GM12878 (cell line): ENCODE measurements at regions not wholly inside any gene's neighbourhood (a gene's known extent, or its start where the extent isn't known, plus 50 kb on each side); places are given as distances from the start of the nearest gene placed in this dataset.

Experiments
- ATAC-seq: fragments of 200-7000 bp; cut with Tn5 transposase; 3 replicates; pipeline ENCODE4 v1.9.1; 2020; ENCODE audit warnings: mild to moderate bottlenecking, moderate library complexity
- BruUV-seq: library from RNA; stranded (reverse); fragments of 400-500 nt; replicated peaks from 2 replicates; lab custom pipeline; 2021; lab: Mats Ljungman, UMichigan
- CTCF ChIA-PET: fragments of 300-600 bp; sonication (Branson Sonifier 250); formaldehyde crosslinking; extraction: SDS; loops from one replicate; lab custom pipeline; 2021; ENCODE audit warnings: inconsistent platforms; lab: Yijun Ruan, JAX
- POLR2A ChIA-PET: fragments of 350-600 bp; formaldehyde crosslinking; extraction: SDS; loops from one replicate; lab custom pipeline; 2021; ENCODE audit warnings: inconsistent platforms; lab: Charles Lee
- RAD21 ChIA-PET: fragments of 300-600 bp; sonication (Branson Sonifier 250); formaldehyde crosslinking; loops from one replicate; lab custom pipeline; 2023; ENCODE audit warnings: antibody characterized with exemption; ENCODE audit not compliant: unreplicated experiment; lab: Charles Lee
- SMC1A ChIA-PET: fragments of 300-600 bp; sonication (Branson Sonifier 250); formaldehyde crosslinking; loops from one replicate; lab custom pipeline; 2023; ENCODE audit not compliant: unreplicated experiment, uncharacterized antibody; lab: Charles Lee
- DNase-seq: peaks from one replicate; pipeline ENCODE4 v3.0.0-alpha.2; 2011; ENCODE audit warnings: low read depth, low spot score
- FAIRE-seq: peaks from 3 replicates; lab custom pipeline; 2011; peaks lifted over from hg19 to GRCh38; lab: Jason Lieb, UNC
- H2AFZ ChIP-seq: 2 replicates; pipeline ENCODE4 v1.6.0; 2011; ENCODE audit warnings: low read depth, low read length, control low read depth; ENCODE audit not compliant: control insufficient read depth
- H3K27ac ChIP-seq: 2 replicates; pipeline ENCODE4 v1.5.1; 2011; ENCODE audit warnings: control low read depth; ENCODE audit not compliant: control insufficient read depth, insufficient read depth
- H3K27me3 ChIP-seq, 2 experiments: replicated peaks in 1 of 2; 2 replicates each; pipeline versions ENCODE4 v1.6.0 to v1.6.1; 2011; ENCODE audit warnings: low read length in 1 of 2; ENCODE audit not compliant: control insufficient read depth in 2 of 2, insufficient read depth in 2 of 2
- H3K36me3 ChIP-seq, 2 experiments: 2 replicates each; pipeline ENCODE4 v1.5.1; 2011; ENCODE audit warnings: low read length in 1 of 2; ENCODE audit not compliant: control insufficient read depth in 2 of 2, insufficient read depth in 2 of 2
- H3K4me1 ChIP-seq: 2 replicates; pipeline ENCODE4 v1.6.1; 2011; ENCODE audit warnings: mild to moderate bottlenecking, low read length, moderate library complexity, mixed read lengths; ENCODE audit not compliant: control insufficient read depth, insufficient read depth
- H3K4me2 ChIP-seq: 2 replicates; pipeline ENCODE4 v1.6.0; 2011; ENCODE audit warnings: control low read depth; ENCODE audit not compliant: control insufficient read depth, insufficient read depth
- H3K4me3 ChIP-seq: fragments of 200-600 bp; sonication (generic); 2 replicates; pipeline ENCODE4 v1.5.1; 2016
- H3K79me2 ChIP-seq: 2 replicates; pipeline ENCODE4 v1.6.0; 2011; ENCODE audit warnings: low read length; ENCODE audit not compliant: control insufficient read depth, insufficient read depth
- H3K9ac ChIP-seq: 2 replicates; pipeline ENCODE4 v1.8.0; 2011; ENCODE audit warnings: low read length, control low read depth, mixed read lengths; ENCODE audit not compliant: control insufficient read depth, insufficient read depth
- H3K9me3 ChIP-seq: replicated peaks from 3 replicates; pipeline ENCODE4 v1.5.1; 2011; ENCODE audit warnings: mild to moderate bottlenecking, low read length; ENCODE audit not compliant: control insufficient read depth, insufficient read depth
- H4K20me1 ChIP-seq: 2 replicates; pipeline ENCODE4 v1.6.0; 2011; ENCODE audit not compliant: control insufficient read depth, insufficient read depth
- CEBPZ ChIP-seq: fragments of 150-350 bp; IDR thresholded peaks from 2 replicates; pipeline ENCODE4 v1.6.1; 2016; ENCODE audit warnings: low read depth, low read length
- CHD2 ChIP-seq: IDR thresholded peaks from 2 replicates; pipeline ENCODE4 v1.6.1; 2011; ENCODE audit warnings: low read depth, low read length, improper control_type of control experiment, borderline replicate concordance
- IRF4 ChIP-seq: IDR thresholded peaks from 2 replicates; pipeline ENCODE4 v1.6.1; 2011; ENCODE audit warnings: low read depth, low read length
- JUND ChIP-seq: IDR thresholded peaks from 2 replicates; pipeline ENCODE4 v1.6.1; 2012; ENCODE audit warnings: low read depth, mild to moderate bottlenecking, low read length, improper control_type of control experiment, moderate library complexity
- MEF2B ChIP-seq: fragments of 450-650 bp; IDR thresholded peaks from 2 replicates; pipeline ENCODE4 v1.6.1; 2018; ENCODE audit warnings: mild to moderate bottlenecking, moderate library complexity; ENCODE audit not compliant: partially characterized antibody, poor library complexity, severe bottlenecking
- NR2C1 ChIP-seq: fragments of 450-650 bp; IDR thresholded peaks from 2 replicates; pipeline ENCODE4 v1.6.1; 2017; ENCODE audit warnings: antibody characterized with exemption, mild to moderate bottlenecking, moderate library complexity
- ZBTB4 ChIP-seq: fragments of 450-650 bp; formaldehyde crosslinking; IDR thresholded peaks from 2 replicates; pipeline ENCODE4 v1.4.0; 2022; ENCODE audit warnings: mild to moderate bottlenecking, moderate library complexity
- ZNF24 ChIP-seq: fragments of 450-650 bp; IDR thresholded peaks from 2 replicates; pipeline ENCODE4 v1.6.1; 2017; ENCODE audit warnings: antibody characterized with exemption, mild to moderate bottlenecking
- WGBS: methylation state at CpG from one replicate; pipeline ENCODE4 v1.1.6; 2016; ENCODE audit warnings: low lambda C conversion rate; ENCODE audit not compliant: insufficient replicate concordance, insufficient coverage; ENCODE audit errors: missing lambda C conversion rate; 5-methylcytosine and 5-hydroxymethylcytosine counted together
- in situ Hi-C: fragments of 300-500 bp; cut with MboI; formaldehyde crosslinking; loops from 9 replicates; pipeline ENCODE4 v1.14.3; 2018; ENCODE audit warnings: mixed read lengths
- intact Hi-C: fragments of 100-400 bp; cut with micrococcal nuclease; formaldehyde crosslinking; loops from one replicate; pipeline ENCODE4 v1.14.2; 2022; ENCODE audit not compliant: unreplicated experiment
- TF ChIP-seq, protein P1 (sequence below): IDR thresholded peaks from 2 replicates; pipeline ENCODE4 v1.6.1; 2011; ENCODE audit warnings: borderline replicate concordance, low read depth, mild to moderate bottlenecking, moderate library complexity, low read length; ENCODE audit not compliant: insufficient read depth, poor library complexity, severe bottlenecking
- TF ChIP-seq, protein P2 (sequence below): IDR thresholded peaks from 2 replicates; pipeline ENCODE4 v1.6.1; 2011; ENCODE audit warnings: low read depth, low read length, improper control_type of control experiment, borderline replicate concordance
- TF ChIP-seq, protein P3 (sequence below): IDR thresholded peaks from 2 replicates; pipeline ENCODE4 v1.6.1; 2012; ENCODE audit warnings: low read depth, low read length, improper control_type of control experiment

GRCh38 chr21:17231771-17232170 is 281.1 kb upstream of the CXADR start:
- BruUV-seq: no TSS peak
- no peaks in the 10 kb centered on the region for H4K20me1 ChIP-seq
- H3K4me1 ChIP-seq: no peaks in the 10 kb centered on the region
- WGBS: 20% methylated on average over 3 of the region's 3 CpGs
- no peak overlapping the region for H3K9ac ChIP-seq
- DNase-seq (no peak), ATAC-seq (no peak), FAIRE-seq (no peak)
- ChIA-PET RAD21 (no interaction called here), CTCF (no interaction called here), POLR2A (no interaction called here), SMC1A (no interaction called here)
- no peak overlapping the region for H3K4me3 ChIP-seq
- no peaks in the 10 kb centered on the region for H3K27me3 ChIP-seq
- no peaks in the 10 kb centered on the region for H3K36me3 ChIP-seq
- no peak overlapping the region for H3K4me2 ChIP-seq
- H3K27ac ChIP-seq: no peak overlapping the region
- no peak overlapping the region for H2AFZ ChIP-seq
- intact Hi-C loops: no loop called here
- no peaks in the 10 kb centered on the region for H3K9me3 ChIP-seq
- in situ Hi-C loops: no loop called here
- H3K79me2 ChIP-seq: no peaks in the 10 kb centered on the region
- TF ChIP-seq IRF4 (no peak), CEBPZ (no peak), CHD2 (no peak), MEF2B (no peak), ZBTB4 (CRISPR knock-in tag) (no peak), ZNF24 (no peak), NR2C1 (no peak), JUND (no peak)
- TF ChIP-seq, protein P1, sequence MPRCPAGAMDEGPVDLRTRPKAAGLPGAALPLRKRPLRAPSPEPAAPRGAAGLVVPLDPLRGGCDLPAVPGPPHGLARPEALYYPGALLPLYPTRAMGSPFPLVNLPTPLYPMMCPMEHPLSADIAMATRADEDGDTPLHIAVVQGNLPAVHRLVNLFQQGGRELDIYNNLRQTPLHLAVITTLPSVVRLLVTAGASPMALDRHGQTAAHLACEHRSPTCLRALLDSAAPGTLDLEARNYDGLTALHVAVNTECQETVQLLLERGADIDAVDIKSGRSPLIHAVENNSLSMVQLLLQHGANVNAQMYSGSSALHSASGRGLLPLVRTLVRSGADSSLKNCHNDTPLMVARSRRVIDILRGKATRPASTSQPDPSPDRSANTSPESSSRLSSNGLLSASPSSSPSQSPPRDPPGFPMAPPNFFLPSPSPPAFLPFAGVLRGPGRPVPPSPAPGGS: no peak
- TF ChIP-seq, protein P2, sequence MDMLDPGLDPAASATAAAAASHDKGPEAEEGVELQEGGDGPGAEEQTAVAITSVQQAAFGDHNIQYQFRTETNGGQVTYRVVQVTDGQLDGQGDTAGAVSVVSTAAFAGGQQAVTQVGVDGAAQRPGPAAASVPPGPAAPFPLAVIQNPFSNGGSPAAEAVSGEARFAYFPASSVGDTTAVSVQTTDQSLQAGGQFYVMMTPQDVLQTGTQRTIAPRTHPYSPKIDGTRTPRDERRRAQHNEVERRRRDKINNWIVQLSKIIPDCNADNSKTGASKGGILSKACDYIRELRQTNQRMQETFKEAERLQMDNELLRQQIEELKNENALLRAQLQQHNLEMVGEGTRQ: no peak
- TF ChIP-seq, protein P3, sequence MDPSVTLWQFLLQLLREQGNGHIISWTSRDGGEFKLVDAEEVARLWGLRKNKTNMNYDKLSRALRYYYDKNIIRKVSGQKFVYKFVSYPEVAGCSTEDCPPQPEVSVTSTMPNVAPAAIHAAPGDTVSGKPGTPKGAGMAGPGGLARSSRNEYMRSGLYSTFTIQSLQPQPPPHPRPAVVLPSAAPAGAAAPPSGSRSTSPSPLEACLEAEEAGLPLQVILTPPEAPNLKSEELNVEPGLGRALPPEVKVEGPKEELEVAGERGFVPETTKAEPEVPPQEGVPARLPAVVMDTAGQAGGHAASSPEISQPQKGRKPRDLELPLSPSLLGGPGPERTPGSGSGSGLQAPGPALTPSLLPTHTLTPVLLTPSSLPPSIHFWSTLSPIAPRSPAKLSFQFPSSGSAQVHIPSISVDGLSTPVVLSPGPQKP: no peak
